ENCODE measurements at regions not wholly inside any gene's neighbourhood (a gene's known extent, or its start where the extent isn't known, plus 50 kb on each side); places are given as distances from the start of the nearest gene placed in this dataset.
"Not testable (repeated sequence)": the region's sequence is repeated elsewhere in the genome, so short reads cannot be mapped to it uniquely, and the experiment has no call there.

DNA sequence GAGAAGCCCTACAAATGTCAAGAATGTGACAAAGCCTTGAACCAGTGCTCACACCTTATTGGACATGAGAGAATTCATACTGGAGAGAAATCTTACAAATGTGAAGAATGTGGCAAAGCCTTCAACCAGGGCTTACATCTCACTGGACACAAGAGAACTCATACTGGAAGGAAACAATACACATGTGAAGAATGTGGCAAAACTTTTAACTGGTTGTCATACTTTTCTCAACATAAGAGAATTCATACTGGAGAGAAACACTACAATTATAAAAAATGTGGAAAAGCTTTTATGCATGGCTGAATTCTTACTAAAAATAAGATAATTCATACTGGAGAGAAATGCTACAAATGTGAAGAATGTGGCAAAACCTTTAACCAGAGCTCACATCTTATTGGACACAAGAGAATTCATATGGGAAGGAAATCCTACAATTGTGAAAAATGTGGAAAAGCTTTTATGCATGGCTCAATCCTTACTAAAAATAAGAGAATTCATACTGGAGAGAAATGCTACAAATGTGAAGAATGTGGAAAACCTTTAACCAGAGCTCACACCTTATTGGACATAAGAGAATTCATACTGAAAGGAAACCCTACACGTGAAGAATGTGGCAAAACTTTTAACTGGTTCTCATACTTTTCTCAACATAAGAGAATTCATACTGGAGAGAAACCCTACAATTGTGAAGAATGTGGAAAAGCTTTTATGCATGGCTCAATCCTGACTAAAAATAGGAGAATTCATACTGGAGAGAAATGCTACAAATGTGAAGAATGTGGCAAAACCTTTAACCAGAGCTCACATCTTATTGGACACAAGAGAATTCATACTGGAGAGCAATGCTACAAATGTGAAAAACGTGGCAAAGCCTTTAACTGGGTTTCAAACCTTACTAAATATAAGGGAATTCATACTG lies 350.6 kb upstream of the NUPR2 start:
- not testable (repeated sequence) for DNase-seq (ENCODE audit: low spot score)

DNA sequence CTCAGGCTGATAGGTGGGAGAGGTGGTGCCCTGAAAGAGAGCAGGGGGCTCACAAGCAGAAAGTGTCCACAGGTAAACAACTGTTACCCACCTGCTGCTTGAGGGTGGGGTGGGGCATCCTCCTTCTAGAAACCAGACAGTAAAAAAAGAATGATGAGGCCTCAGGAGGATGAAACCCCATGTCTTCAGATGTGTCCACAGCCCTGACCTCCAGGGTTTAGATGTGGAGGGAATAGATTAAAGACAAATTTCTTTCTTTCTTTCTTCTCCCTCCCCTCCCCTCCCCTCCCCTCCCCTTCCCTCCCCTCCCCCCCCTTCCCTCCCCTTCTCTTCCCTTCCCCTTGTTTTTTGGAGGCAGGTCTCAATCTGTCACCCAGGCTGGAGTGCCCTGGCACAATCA lies 333.5 kb upstream of the NUPR2 start:
- no peak for DNase-seq (ENCODE audit: low spot score)

DNA sequence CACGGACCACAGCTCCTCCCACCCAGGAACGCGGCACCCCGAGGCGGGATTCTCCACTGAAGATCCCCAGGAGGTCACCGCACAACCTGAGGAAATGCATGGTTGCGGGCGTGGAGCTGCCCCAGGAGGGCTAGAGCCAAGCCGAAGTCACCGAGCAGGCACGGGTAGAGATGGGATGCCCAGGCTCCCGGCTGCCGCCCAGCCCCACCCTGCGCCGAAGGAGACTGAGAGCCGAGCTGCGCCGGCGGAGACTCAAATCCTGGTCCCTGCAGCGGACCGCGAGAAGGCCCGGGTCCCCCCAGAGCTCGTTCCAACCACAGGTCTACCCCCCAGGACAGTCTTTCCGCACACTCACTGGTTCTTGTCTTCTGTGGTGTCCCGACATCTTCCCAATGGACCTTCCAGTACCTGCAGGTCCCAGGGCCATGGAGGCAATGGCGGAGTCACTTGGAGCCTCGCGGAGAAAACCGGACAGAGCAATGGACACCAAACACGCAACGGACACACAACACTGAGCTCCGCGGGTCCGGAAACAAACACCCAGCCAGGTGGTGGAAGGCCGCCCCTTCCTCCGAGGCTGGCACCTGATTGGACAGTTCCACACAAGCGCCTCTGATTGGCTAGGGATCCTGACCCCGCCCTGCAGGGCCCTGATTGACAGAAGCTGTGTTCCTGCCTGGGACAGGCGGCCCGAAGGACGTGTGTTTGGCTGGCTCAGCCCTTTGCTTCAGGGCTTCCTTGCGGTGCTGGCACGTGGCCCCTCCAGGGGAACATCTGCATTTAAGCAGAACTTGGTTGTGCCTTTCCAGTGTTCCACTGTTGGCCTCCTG lies 331.9 kb upstream of the NUPR2 start:
- DNase-seq (ENCODE audit: low spot score): peak; percentile 98

DNA sequence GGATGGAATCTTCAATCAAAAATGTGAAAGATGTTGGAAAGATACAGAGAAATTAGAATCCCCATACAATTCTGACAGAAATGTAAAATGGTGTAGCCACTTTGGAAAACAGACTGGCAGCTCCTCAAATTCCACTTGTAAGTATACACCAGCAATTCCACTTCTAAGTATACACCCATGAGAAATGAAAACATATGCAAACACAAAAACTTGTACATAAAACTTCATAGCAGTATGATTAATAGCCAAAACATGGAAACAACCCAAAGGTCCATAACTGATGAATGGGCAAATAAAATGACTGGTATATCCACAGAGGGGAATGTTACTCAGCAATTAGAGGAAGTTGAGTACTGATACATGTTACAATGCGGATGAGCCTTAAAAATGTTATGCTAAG lies 304.3 kb upstream of the NUPR2 start:
- DNase-seq (ENCODE audit: low spot score): not testable (repeated sequence)

DNA sequence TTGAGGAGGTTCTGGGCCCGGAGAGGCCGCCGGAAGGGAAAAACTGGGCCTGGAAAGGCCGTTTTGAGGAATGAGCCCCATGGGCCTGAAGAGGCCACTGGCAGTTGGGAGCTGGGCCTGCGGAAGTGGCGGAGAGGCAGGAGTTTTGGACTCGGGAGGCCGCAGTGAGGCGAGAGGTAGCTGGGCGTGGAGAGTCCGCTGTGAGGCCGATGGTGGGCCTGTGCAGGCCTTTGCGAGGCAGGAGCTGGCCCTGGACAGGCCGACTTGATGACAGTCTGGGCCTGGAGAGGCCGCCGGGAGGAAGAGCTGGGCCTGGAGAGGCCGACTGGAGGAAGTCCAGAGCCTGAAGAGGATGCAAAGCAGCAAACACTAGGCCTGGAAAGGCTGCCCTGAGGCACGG lies 259.0 kb upstream of the NUPR2 start:
- DNase-seq (ENCODE audit: low spot score): no peak

DNA sequence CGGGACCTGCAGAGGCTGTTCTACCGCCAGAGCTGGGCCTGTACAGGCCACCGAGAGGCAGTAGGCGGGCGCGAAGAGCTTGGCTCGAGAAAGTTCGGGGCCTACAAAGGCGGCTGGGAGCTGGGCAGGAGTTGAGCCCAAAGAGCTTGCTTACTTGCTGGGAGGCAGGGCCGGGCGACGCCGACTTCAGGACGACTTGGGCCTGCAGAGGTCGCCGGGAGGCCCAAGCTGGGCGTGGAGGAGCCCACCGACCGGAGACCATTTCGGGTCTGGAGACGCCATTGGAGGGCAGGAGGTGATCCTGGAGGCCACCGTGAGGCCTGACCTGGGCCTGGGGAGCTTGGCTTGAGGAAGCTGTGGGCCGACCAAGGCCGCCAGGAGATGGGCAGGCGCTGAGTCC lies 258.4 kb upstream of the NUPR2 start:
- DNase-seq (ENCODE audit: low spot score): not testable (repeated sequence)

DNA sequence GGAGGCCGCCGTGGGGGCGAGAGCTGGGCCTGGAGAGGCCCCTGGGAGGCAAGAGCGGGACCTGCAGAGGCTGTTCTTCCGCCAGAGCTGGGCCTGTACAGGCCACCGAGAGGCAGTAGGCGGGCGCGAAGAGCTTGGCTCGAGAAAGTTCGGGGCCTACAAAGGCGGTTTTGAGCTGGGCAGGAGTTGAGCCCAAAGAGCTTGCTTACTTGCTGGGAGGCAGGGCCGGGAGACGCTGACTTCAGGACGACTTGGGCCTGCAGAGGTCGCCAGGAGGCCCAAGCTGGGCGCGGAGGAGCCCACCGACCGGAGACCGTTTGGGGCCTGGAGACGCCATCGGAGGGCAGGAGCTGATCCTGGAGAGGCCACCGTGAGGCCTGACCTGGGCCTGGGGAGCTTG lies 257.1 kb upstream of the NUPR2 start:
- DNase-seq (ENCODE audit: low spot score): peak; percentile 88

DNA sequence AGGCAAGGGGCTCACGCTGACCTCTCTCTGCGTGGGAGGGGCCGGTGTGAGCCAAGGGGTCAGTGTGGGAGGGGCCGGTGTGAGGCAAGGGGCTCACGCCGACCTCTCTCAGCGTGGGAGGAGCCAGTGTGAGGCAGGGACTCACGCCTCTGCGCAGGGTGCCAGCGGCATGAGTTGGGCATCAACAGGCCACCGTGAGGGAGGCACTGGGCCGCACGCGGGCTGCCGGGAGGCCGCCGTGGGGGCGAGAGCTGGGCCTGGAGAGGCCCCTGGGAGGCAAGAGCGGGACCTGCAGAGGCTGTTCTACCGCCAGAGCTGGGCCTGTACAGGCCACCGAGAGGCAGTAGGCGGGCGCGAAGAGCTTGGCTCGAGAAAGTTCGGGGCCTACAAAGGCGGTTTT lies 255.6 kb upstream of the NUPR2 start:
- not testable (repeated sequence) for DNase-seq (ENCODE audit: low spot score)

DNA sequence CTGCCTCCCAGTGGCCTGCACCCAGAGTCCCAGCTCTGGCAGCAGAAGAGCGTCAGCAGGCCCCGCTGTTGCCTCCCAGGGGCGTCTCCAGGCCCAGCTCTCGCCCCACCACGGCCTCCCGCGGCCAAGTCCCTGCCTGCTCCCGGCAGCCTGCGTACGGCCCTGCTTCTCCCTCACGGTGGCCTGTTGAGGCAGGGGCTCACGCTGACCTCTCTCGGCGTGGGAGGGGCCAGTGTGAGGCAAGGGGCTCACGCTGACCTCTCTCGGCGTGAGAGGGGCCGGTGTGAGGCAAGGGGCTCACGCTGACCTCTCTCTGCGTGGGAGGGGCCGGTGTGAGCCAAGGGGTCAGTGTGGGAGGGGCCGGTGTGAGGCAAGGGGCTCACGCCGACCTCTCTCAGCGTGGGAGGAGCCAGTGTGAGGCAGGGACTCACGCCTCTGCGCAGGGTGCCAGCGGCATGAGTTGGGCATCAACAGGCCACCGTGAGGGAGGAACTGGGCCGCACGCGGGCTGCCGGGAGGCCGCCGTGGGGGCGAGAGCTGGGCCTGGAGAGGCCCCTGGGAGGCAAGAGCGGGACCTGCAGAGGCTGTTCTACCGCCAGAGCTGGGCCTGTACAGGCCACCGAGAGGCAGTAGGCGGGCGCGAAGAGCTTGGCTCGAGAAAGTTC lies 254.1 kb upstream of the NUPR2 start:
- not testable (repeated sequence) for DNase-seq (ENCODE audit: low spot score)

DNA sequence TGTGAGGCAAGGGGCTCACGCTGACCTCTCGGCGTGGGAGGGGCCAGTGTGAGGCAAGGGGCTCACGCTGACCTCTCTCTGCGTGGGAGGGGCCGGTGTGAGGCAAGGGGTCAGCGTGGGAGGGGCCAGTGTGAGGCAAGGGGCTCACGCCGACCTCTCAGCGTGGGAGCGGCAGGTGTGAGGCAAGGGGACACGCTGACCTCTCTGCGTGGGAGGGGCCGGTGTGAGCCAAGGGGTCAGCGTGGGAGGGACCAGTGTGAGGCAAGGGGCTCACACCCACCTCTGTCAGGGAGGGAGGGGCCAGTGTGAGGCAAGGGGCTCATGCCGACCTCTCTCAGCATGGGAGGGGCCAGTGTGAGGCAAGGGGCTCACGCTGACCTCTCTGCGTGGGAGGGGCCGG lies 251.7 kb upstream of the NUPR2 start:
- not testable (repeated sequence) for DNase-seq (ENCODE audit: low spot score)

DNA sequence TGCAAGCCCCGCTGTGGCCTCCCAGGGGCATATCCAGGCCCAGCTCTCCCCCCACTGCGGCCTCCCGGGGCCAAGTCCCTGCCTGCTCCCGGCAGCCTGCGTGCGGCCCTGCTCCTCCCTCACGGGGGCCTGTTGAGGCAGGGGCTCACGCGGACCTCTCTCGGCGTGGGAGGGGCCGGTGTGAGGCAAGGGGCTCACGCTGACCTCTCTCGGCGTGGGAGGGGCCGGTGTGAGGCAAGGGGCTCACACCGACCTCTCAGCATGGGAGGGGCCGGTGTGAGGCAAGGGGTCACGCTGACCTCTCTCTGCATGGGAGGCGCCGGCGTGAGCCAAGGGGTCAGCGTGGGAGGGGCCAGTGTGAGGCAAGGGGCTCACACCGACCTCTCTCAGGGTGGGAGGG lies 251.2 kb upstream of the NUPR2 start:
- DNase-seq (ENCODE audit: low spot score): not testable (repeated sequence)

DNA sequence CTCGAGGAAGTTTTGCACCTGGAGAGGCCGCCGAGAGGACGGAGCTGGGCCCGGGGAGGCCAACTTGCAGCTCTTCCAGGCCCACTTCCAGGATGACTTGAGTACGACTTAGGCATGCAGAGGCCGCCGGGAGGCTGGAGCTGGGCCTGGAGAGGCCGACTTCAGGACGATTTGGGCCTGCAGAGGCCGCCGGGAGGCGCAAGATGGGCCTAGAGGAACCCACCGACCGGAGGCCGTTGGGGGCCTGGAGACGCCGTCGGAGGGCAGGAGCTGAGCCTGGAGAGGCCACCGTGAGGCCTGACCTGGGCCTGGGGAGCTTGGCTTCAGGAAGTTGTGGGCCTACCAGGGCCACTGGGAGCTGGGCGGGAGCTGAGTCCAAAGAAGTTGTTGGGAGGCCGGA lies 250.5 kb upstream of the NUPR2 start:
- DNase-seq (ENCODE audit: low spot score): not testable (repeated sequence)

DNA sequence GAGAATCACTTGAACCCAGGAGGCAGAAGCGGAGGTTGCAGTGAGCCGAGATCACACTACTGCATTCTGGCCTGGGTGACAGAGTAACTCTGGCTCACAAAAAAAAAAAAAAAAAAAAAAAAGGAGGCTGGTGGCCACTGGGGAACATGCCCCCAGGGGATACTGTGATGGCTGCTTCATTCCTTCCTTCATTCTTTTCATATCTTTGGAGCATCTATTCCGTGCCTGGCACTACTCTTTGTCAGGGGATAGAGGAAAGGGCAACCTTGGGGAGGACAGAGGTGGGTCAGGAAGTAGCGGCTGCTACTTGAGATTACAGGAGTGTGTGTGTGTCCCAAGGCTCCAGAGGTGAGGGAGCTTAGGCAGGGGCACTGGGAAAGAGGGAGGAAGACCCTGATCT lies 236.4 kb upstream of the NUPR2 start:
- not testable (repeated sequence) for DNase-seq (ENCODE audit: low spot score)

DNA sequence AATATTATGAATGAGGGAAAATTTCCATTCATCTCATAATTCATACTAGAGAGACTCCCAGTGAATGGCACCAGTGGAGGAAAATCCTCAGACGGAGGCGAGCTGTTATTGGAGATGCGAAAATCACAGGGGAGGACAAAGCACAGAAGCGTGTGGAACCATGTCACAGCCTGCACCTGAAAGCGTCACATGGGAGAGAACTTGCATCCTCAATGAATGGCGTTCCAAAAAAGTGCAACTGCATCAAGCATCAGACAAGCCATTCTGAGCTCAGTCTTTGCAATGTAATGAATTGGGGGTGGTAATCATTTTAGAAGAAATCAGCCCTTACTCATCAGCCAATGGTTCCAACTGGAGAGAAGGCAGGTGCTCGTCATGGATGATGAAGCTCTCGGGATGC lies 235.0 kb upstream of the NUPR2 start:
- DNase-seq (ENCODE audit: low spot score): not testable (repeated sequence)

DNA sequence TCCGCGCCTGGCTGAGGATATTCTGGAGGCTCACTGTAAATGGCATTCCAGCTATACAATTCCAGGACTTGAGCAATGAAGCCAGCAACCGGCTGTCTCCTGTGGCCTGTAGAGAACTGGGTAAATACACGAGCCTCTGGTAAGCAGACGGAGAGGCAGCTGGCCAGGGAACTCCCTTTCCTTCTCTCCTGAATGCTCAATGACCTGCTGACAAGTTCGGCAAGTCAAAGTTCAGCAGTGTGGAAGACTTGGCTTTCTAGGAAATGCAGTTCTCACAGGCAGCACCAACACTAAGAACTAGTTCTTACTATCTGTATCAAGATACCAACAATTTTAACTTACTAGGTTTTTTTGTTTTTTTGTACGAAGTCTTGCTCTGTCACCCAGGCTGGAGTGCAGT lies 232.1 kb upstream of the NUPR2 start:
- not testable (repeated sequence) for DNase-seq (ENCODE audit: low spot score)

DNA sequence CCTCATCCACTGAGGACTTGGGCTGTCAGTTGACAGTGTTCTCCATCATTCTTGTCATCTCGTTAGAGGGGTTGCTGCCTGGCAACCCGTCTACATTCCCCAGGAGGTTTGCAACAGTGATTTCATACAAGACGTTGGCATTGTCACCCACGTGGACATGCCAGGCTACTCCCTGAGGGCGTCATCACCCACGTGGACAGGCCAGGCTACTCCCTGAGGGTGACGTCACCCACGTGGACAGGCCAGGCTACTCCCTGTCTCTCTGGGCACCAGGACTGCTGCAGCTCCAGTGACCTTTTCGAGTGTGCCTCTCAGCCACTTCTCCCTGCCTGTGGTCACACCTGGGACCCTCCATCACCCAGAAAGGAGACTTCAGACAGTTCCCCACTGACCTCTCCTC lies 212.1 kb upstream of the NUPR2 start:
- DNase-seq (ENCODE audit: low spot score): not testable (repeated sequence)

DNA sequence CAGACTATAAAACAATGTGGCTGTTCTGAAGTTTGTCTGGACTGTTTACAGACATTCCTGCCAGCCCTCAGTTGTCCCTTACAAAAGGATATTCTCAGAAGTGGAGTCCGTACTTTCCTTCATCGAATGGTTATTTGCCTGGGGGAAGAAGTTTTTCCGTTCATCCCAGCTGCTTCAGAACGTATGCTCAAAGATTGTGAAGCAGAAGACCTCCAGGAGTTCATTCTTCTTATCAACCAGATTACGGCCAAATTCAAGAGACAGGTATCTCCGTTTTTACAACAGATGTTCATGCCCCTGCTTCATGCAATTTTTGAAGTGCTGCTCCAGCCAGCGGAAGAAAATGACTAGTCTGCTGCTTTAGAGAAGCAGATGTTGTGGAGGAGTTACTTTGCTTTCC lies 174.3 kb upstream of the NUPR2 start:
- DNase-seq (ENCODE audit: low spot score): no peak

DNA sequence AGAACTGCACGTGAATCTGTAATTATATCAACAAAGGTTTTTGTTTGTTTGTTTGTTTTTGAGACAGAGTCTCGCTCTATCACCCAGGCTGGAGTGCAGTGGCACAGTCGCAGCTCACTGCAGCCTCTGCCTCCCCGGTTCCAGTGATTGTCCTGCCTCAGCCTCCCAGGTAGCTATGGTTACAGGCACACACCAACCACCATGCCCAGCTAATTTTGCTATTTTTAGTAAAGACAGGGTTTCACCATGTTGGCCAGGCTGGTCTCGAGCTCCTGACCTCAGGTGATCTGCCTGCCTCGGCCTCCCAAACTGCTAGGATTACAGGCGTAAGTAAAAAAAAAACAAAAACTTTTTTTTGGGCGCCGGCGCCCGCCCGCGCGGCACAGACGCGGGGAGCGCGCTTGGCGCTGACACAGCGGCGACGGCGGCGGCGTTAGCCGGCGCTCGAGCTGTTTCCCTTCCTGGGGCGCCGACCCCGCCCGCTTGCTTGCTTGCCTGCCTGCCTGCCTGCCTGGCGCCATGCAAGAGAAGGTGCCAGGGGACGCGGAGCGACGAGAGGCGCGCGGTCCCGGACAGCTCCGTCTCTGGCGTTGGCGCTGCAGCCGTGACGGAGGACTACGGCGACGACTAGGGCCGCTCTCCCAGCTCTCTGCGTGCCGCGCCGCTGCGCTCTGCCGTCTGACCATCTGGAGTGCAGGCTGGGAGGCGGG lies 171.4 kb upstream of the NUPR2 start:
- peak; percentile 70 for DNase-seq (ENCODE audit: low spot score)

DNA sequence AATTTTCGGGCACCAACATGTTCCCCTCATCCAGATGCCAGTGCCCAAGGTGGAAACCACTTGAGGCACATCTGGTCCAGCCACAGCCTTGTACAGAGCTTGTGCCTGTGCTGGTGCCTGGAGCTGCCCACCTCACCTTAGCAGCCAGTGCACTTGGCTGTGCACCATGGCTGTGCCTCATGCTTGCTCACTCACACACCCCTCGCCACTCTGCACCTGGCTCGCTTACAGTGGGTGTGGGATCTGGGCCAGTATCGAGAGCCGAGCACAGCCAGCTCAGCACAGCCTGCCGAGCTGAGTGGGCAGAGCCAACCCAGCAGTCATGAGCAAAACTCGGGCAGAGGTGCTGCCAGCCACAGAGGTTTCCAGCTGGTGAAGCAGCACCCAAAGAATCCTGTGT lies 139.9 kb upstream of the NUPR2 start:
- DNase-seq (ENCODE audit: low spot score): no peak

DNA sequence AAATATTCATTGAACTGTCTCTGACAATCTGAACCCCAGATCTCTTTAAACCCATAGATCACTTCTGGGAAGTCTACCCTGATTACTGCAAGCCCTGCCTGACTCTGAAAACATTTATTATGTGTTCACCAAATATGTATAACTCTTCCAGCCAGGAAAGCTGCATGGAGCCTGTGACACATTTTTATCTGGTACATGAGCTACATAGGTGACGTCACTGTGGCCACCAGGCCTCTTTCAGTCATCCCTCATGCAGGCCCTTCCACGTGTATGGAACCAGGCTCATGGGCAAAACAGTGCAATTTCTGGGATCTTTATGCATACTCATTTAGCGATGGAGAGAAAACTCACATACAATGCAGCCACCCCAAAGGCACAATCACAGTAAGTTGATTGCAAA lies 133.9 kb upstream of the NUPR2 start:
- DNase-seq (ENCODE audit: low spot score): no peak

DNA sequence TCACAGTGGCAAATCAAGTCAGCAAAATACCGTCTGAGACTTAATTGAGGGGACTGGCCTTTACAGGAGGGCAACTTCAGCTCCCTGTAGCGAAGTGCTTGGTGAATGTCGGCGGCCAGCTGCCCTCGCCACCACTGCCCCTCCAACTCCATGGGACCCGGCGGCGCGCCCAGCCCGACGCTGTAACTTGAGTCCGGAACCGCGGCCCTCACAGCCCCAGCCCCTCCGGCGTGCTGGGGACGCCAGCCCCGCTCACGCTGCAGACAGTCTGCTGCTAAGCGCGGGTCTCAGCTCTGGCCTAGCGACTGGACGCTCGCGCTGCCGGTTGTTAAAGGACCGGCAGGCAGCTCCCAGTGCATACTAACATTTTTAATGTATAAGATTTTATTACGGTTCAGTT lies 113.4 kb upstream of the NUPR2 start:
- DNase-seq (ENCODE audit: low spot score): no peak

DNA sequence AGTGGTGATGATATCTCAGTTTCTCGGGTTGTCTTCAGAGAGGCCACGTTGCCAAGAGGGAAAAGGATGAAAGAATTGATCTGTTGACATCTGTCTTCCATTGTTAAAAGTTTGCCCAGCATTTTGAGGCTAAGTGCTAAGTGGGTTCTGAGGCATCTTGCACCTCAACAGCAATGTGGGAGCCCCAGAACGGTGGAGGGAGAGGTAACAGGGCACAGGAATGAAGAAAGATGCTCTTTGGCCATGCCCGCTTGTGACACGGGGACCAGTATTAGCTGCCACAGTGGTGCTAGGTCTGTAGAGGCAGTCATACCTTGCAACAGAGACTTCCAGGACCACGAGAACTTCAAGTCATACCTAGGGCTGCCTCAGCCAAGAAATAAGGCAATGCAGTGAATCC lies 106.6 kb upstream of the NUPR2 start:
- no peak for DNase-seq (ENCODE audit: low spot score)

Measured in H4 (cell line).